GM12891 (cell line): ENCODE measurements at regions not wholly inside any gene's neighbourhood (a gene's known extent, or its start where the extent isn't known, plus 50 kb on each side); places are given as distances from the start of the nearest gene placed in this dataset.
"Not testable (repeated sequence)": the region's sequence is repeated elsewhere in the genome, so short reads cannot be mapped to it uniquely, and the experiment has no call there.

Experiments
- POLR2A ChIP-seq: IDR thresholded peaks from 2 replicates; pipeline ENCODE4 v1.6.1; 2011; ENCODE audit warnings: low read depth, low read length, control low read depth
- POLR2AphosphoS5 ChIP-seq: IDR thresholded peaks from 2 replicates; pipeline ENCODE4 v1.6.1; 2011; ENCODE audit warnings: low read depth, low read length, control low read depth
- SPI1 ChIP-seq: IDR thresholded peaks from 2 replicates; pipeline ENCODE4 v1.6.1; 2011; ENCODE audit warnings: low read depth, low read length, control low read depth
- TAF1 ChIP-seq: IDR thresholded peaks from 2 replicates; pipeline ENCODE4 v1.6.1; 2011; ENCODE audit warnings: low read depth, low read length, control low read depth

DNA sequence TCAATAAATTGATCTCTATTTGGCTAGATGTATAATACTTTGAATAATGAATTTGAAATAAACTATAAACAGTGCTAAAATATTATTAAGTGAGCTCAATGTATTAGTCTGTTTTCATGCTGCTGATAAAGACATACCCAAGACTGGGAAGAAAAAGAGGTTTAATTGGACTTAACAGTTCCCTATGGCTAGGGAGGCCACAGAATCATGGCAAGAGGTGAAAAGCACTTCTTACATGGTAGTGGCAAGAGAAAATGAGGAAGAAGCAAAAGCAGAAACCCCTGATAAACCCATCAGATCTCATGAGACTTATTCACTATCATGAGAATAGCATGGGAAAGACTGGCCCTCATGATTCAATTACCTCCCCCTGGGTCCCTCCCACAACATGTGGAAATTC lies 2092.4 kb upstream of the ACO1 start:
- not testable (repeated sequence) for TF ChIP-seq POLR2A, POLR2AphosphoS5, TAF1, SPI1
